ENCODE measurements at regions not wholly inside any gene's neighbourhood (a gene's known extent, or its start where the extent isn't known, plus 50 kb on each side); places are given as distances from the start of the nearest gene placed in this dataset.

GRCh38 chr17:36661047-36661666 is 59.8 kb downstream of the MRM1 start:
- Histone ChIP-seq H3K27ac (no peak overlapping the region), H3K4me3 (no peak overlapping the region)

- H3K27ac ChIP-seq, result no peak overlapping the region
- H3K4me3 ChIP-seq, result no peak overlapping the region
Observed at GRCh38 chr17:36661688-36662087, 60.3 kb downstream of the MRM1 start.

GRCh38 chr17:36665417-36665816 is 64.0 kb downstream of the MRM1 start:
- no peak overlapping the region for H3K27ac ChIP-seq
- no peak overlapping the region for H3K4me3 ChIP-seq

- no peak overlapping the region for H3K27ac ChIP-seq
Observed at GRCh38 chr17:36667922-36668321, 66.5 kb downstream of the MRM1 start.

GRCh38 chr17:36668824-36669223 is 67.4 kb downstream of the MRM1 start:
- no peak overlapping the region for H3K4me3 ChIP-seq
- H3K27ac ChIP-seq, result no peak overlapping the region

More at GRCh38 chr17:36667922-36668321, 66.5 kb downstream of the MRM1 start:
- H3K4me3 ChIP-seq, result no peak overlapping the region

- Histone ChIP-seq H3K4me3 (no peak overlapping the region), H3K27ac (no peak overlapping the region)
Observed at GRCh38 chr17:36671144-36671543, 69.8 kb downstream of the MRM1 start.

- no peak overlapping the region for H3K4me3 ChIP-seq
Observed at GRCh38 chr17:36672403-36672918, 71.1 kb downstream of the MRM1 start.

GRCh38 chr17:36673068-36673467 is 71.7 kb downstream of the MRM1 start:
- no peak overlapping the region for H3K4me3 ChIP-seq
- peak overlapping the region in 1 of 21 experiments; percentile 67 for H3K27ac ChIP-seq

More at GRCh38 chr17:36672403-36672918, 71.1 kb downstream of the MRM1 start:
- H3K27ac ChIP-seq, result no peak overlapping the region

GRCh38 chr17:36673637-36674277 is 72.4 kb downstream of the MRM1 start:
- peak overlapping the region in 4 of 21 experiments; percentile 65 to 84 (median 70) for H3K27ac ChIP-seq
- no peak overlapping the region for H3K4me3 ChIP-seq

GRCh38 chr17:36674278-36674650 is 72.9 kb downstream of the MRM1 start:
- Histone ChIP-seq H3K27ac (peak overlapping the region in 4 of 21 experiments; percentile 65 to 84 (median 70)), H3K4me3 (no peak overlapping the region)

- Histone ChIP-seq H3K27ac (peak overlapping the region in 4 of 21 experiments; percentile 16 to 84 (median 61)), H3K4me3 (no peak overlapping the region)
Observed at GRCh38 chr17:36675250-36675649, 73.9 kb downstream of the MRM1 start.

- Histone ChIP-seq H3K27ac (peak overlapping the region in 4 of 21 experiments; percentile 16 to 84 (median 61)), H3K4me3 (no peak overlapping the region)
Observed at GRCh38 chr17:36675786-36676185, 74.4 kb downstream of the MRM1 start.

- H3K27ac ChIP-seq, result no peak overlapping the region
- H3K4me3 ChIP-seq, result no peak overlapping the region
Observed at GRCh38 chr17:36679815-36680467, 78.6 kb downstream of the MRM1 start.

GRCh38 chr17:36680701-36681202 is 79.4 kb downstream of the MRM1 start:
- no peak overlapping the region for H3K27ac ChIP-seq

GRCh38 chr17:36682773-36683172 is 81.4 kb downstream of the MRM1 start:
- no peak overlapping the region for H3K27ac ChIP-seq
- H3K4me3 ChIP-seq, result no peak overlapping the region

More at GRCh38 chr17:36680701-36681202, 79.4 kb downstream of the MRM1 start:
- H3K4me3 ChIP-seq, result no peak overlapping the region

GRCh38 chr17:36683387-36683786 is 82.0 kb downstream of the MRM1 start:
- Histone ChIP-seq H3K27ac (no peak overlapping the region), H3K4me3 (no peak overlapping the region)

GRCh38 chr17:36684134-36684533 is 82.8 kb downstream of the MRM1 start:
- Histone ChIP-seq H3K4me3 (no peak overlapping the region), H3K27ac (no peak overlapping the region)

GRCh38 chr17:36686123-36686669 is 84.8 kb downstream of the MRM1 start:
- Histone ChIP-seq H3K27ac (no peak overlapping the region), H3K4me3 (no peak overlapping the region)

- H3K27ac ChIP-seq, result no peak overlapping the region
- H3K4me3 ChIP-seq, result no peak overlapping the region
Observed at GRCh38 chr17:36687736-36688135, 86.4 kb downstream of the MRM1 start.

- Histone ChIP-seq H3K27ac (no peak overlapping the region), H3K4me3 (no peak overlapping the region)
Observed at GRCh38 chr17:36689089-36689667, 87.8 kb downstream of the MRM1 start.

All from skin epidermis (tissue), 12 donors.